ENCODE measurements at regions not wholly inside any gene's neighbourhood (a gene's known extent, or its start where the extent isn't known, plus 50 kb on each side); places are given as distances from the start of the nearest gene placed in this dataset.

DNA sequence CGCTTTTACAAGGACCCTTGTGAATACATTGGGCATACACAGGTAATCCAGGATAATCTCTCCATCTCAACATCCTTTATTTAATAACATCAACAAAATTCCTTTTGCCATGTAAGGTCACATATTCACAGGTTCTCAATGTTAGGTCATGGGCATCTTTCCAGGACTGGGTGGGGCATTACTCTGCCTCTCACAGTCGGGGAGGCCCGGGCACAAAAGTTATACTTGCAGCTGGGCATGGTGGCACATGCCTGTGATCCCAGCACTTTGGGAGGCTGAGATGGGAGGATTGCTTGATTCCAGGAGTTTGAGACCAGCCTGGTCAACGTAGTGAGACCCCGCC lies 93.7 kb upstream of the AP1S2 start:
- H3K27me3 ChIP-seq (ENCODE audit: control insufficient read depth, insufficient read depth, low read length), result no peaks in the 10 kb centered on the region
- no peak for DNase-seq (ENCODE audit: low read depth, low spot score)
- no TSS peak for BruUV-seq (replicated peaks)
- ChIA-PET CTCF (no interaction called here), POLR2A (no interaction called here)
- intact Hi-C loops (cut with micrococcal nuclease; ENCODE audit: unreplicated experiment) (no loop called here), in situ Hi-C loops (cut with HindIII; ENCODE audit: low pct_unique_long_range_greater_than_20kb, low sequenced_read_pairs) (no loop called here)
- H3K27ac ChIP-seq (ENCODE audit: low read length), result no peak overlapping the region
- no peaks in the 10 kb centered on the region for H3K36me3 ChIP-seq (ENCODE audit: control insufficient read depth, insufficient read depth, low read length)
- no peak for ATAC-seq
- TF ChIP-seq POLR2AphosphoS5 (IDR thresholded peaks at IDR 0.05; ENCODE audit: low read depth, low read length) (no peak), SIN3A (IDR thresholded peaks at IDR 0.05; ENCODE audit: borderline replicate concordance, insufficient read depth, low read depth, low read length) (no peak), TCF7L2 (IDR thresholded peaks at IDR 0.05; ENCODE audit: low read depth, low read length) (no peak)
- TF ChIP-seq, protein P1, sequence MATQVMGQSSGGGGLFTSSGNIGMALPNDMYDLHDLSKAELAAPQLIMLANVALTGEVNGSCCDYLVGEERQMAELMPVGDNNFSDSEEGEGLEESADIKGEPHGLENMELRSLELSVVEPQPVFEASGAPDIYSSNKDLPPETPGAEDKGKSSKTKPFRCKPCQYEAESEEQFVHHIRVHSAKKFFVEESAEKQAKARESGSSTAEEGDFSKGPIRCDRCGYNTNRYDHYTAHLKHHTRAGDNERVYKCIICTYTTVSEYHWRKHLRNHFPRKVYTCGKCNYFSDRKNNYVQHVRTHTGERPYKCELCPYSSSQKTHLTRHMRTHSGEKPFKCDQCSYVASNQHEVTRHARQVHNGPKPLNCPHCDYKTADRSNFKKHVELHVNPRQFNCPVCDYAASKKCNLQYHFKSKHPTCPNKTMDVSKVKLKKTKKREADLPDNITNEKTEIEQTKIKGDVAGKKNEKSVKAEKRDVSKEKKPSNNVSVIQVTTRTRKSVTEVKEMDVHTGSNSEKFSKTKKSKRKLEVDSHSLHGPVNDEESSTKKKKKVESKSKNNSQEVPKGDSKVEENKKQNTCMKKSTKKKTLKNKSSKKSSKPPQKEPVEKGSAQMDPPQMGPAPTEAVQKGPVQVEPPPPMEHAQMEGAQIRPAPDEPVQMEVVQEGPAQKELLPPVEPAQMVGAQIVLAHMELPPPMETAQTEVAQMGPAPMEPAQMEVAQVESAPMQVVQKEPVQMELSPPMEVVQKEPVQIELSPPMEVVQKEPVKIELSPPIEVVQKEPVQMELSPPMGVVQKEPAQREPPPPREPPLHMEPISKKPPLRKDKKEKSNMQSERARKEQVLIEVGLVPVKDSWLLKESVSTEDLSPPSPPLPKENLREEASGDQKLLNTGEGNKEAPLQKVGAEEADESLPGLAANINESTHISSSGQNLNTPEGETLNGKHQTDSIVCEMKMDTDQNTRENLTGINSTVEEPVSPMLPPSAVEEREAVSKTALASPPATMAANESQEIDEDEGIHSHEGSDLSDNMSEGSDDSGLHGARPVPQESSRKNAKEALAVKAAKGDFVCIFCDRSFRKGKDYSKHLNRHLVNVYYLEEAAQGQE (IDR thresholded peaks at IDR 0.05; ENCODE audit: insufficient read depth in 1 of 2, low read depth in 2 of 2, low read length in 1 of 2), result no peak
- TF ChIP-seq, protein P2, sequence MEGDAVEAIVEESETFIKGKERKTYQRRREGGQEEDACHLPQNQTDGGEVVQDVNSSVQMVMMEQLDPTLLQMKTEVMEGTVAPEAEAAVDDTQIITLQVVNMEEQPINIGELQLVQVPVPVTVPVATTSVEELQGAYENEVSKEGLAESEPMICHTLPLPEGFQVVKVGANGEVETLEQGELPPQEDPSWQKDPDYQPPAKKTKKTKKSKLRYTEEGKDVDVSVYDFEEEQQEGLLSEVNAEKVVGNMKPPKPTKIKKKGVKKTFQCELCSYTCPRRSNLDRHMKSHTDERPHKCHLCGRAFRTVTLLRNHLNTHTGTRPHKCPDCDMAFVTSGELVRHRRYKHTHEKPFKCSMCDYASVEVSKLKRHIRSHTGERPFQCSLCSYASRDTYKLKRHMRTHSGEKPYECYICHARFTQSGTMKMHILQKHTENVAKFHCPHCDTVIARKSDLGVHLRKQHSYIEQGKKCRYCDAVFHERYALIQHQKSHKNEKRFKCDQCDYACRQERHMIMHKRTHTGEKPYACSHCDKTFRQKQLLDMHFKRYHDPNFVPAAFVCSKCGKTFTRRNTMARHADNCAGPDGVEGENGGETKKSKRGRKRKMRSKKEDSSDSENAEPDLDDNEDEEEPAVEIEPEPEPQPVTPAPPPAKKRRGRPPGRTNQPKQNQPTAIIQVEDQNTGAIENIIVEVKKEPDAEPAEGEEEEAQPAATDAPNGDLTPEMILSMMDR (IDR thresholded peaks at IDR 0.05), result no peak
- H3K9me3 ChIP-seq (ENCODE audit: control insufficient read depth, insufficient read depth, low read depth, low read length), result no peaks in the 10 kb centered on the region
- no peaks in the 10 kb centered on the region for H3K4me1 ChIP-seq (ENCODE audit: control insufficient read depth, insufficient read depth, low read length)
- no peak overlapping the region for H3K4me3 ChIP-seq (ENCODE audit: low read depth in 2 of 2, low read length in 2 of 2)

DNA sequence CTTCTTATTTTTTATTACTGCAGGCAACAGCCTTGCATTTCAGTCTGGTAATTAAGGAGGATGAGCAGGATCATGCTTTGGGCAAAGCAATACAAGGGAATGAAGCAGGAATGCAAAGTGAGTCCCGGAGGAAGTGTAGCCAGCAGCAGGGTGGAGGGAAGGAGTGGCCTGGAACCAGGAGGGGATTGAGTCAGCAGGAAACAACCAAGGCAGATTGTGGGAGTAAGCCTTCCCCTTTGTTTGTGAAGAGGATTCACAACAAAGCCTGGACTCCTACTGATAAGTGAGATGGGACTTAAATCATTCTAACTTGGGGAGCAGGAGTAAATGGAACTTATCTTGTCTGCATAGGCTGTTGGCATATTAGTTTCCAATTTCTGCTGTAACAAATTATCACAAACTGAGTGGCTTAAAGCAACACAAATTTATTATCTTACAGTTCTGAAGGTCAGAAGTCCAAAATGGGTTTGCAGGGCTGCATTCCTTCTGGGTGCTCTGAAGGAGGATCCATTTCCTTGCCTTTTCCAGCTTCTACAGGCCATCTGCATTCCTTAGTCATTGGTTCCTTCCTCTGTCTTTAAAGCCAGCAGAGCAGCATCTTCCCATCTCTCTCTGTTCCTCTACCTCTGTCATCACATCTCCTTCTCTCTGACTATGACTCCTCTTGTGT lies 93.2 kb upstream of the AP1S2 start:
- no peak overlapping the region for H3K4me3 ChIP-seq (ENCODE audit: low read depth in 2 of 2, low read length in 2 of 2)
- no peaks in the 10 kb centered on the region for H3K9me3 ChIP-seq (ENCODE audit: control insufficient read depth, insufficient read depth, low read depth, low read length)
- in situ Hi-C loops (cut with HindIII; ENCODE audit: low pct_unique_long_range_greater_than_20kb, low sequenced_read_pairs), result no loop called here
- no TSS peak for BruUV-seq (replicated peaks)
- no peak overlapping the region for H3K27ac ChIP-seq (ENCODE audit: low read length)
- DNase-seq (ENCODE audit: low read depth, low spot score) (no peak), ATAC-seq (no peak)
- TF ChIP-seq TCF7L2 (IDR thresholded peaks at IDR 0.05; ENCODE audit: low read depth, low read length), result no peak
- TF ChIP-seq, protein P2 (IDR thresholded peaks at IDR 0.05), result no peak
- TF ChIP-seq SIN3A (IDR thresholded peaks at IDR 0.05; ENCODE audit: borderline replicate concordance, insufficient read depth, low read depth, low read length), result no peak
- TF ChIP-seq, protein P1 (IDR thresholded peaks at IDR 0.05; ENCODE audit: insufficient read depth in 1 of 2, low read depth in 2 of 2, low read length in 1 of 2), result no peak
- no peak for TF ChIP-seq POLR2AphosphoS5 (IDR thresholded peaks at IDR 0.05; ENCODE audit: low read depth, low read length)
- intact Hi-C loops (cut with micrococcal nuclease; ENCODE audit: unreplicated experiment), result no loop called here
- H3K36me3 ChIP-seq (ENCODE audit: control insufficient read depth, insufficient read depth, low read length), result no peaks in the 10 kb centered on the region
- H3K4me1 ChIP-seq (ENCODE audit: control insufficient read depth, insufficient read depth, low read length), result no peaks in the 10 kb centered on the region
- no peaks in the 10 kb centered on the region for H3K27me3 ChIP-seq (ENCODE audit: control insufficient read depth, insufficient read depth, low read length)
- ChIA-PET CTCF (no interaction called here), POLR2A (no interaction called here)

Measured in Panc1 (cell line).